ENCODE measurements at regions not wholly inside any gene's neighbourhood (a gene's known extent, or its start where the extent isn't known, plus 50 kb on each side); places are given as distances from the start of the nearest gene placed in this dataset.

DNA sequence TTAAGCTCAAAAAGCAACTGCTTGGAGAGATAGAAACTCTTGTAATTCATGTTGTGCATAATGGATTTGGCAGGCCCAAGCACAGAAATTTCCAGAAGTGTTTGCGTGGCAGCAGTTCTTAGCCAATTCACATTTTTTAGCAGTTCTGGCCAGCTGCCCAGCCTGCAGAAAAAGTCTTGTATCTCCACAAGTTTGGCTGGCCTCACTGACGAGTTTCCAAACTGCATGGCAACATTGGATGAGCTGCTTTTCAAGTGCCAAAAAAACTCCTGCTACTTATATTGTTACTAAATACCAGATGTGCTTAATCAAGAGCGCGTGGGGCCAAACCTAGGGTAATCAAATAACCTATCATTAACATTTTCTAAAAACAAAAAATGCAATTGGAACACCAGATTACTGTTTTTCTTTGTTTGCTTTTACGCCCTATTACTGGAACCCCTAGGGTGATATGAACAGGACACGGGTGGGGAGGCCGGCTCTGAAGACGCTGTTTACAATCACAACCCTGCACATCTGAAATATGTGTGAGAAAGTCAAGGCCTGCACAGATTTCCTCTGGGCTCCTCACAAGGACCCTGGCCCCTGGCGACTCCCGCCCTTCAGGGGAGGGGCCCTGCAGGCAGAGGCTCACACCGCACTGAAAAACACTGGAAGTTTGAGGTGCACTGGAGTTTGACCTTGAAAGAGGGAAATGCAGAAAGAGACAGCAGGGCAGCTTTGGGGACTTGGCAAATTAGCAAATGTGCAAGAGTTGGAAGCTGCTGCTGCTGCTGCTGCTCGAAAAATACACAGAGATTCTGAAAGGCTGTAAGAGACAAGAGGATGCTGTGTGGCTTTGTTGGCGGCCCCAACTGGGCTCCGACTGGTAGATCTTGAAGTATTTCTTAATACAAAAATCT lies 55.2 kb upstream of the TARBP1 start:
- TF ChIP-seq, protein P1, sequence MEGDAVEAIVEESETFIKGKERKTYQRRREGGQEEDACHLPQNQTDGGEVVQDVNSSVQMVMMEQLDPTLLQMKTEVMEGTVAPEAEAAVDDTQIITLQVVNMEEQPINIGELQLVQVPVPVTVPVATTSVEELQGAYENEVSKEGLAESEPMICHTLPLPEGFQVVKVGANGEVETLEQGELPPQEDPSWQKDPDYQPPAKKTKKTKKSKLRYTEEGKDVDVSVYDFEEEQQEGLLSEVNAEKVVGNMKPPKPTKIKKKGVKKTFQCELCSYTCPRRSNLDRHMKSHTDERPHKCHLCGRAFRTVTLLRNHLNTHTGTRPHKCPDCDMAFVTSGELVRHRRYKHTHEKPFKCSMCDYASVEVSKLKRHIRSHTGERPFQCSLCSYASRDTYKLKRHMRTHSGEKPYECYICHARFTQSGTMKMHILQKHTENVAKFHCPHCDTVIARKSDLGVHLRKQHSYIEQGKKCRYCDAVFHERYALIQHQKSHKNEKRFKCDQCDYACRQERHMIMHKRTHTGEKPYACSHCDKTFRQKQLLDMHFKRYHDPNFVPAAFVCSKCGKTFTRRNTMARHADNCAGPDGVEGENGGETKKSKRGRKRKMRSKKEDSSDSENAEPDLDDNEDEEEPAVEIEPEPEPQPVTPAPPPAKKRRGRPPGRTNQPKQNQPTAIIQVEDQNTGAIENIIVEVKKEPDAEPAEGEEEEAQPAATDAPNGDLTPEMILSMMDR (IDR thresholded peaks at IDR 0.05): no peak
- TF ChIP-seq EP300 (IDR thresholded peaks at IDR 0.05; ENCODE audit: low read depth): peak; percentile 39
- TF ChIP-seq POLR2A (IDR thresholded peaks at IDR 0.05): no peak
- peak; percentile 52 to 71 (median 67) for TF ChIP-seq POLR2AphosphoS5 (IDR thresholded peaks at IDR 0.05)
